ENCODE measurements at regions not wholly inside any gene's neighbourhood (a gene's known extent, or its start where the extent isn't known, plus 50 kb on each side); places are given as distances from the start of the nearest gene placed in this dataset.

GRCh38 chr20:51137461-51137860, 114.6 kb upstream of the KCNG1 start:
- no peaks in the 10 kb centered on the region for H3K36me3 ChIP-seq (ENCODE audit: control insufficient read depth, insufficient read depth, low read length)
- H3K27ac ChIP-seq (ENCODE audit: low read depth, low read length) = no peak overlapping the region
- H3K4me3 ChIP-seq (ENCODE audit: low read length) = no peak overlapping the region
- H3K9me3 ChIP-seq (ENCODE audit: control insufficient read depth, low read length) = no peaks in the 10 kb centered on the region
- TF ChIP-seq CTCF (conservative IDR thresholded peaks at IDR 0.05) = no peak
- no peaks in the 10 kb centered on the region for H3K4me1 ChIP-seq (ENCODE audit: control insufficient read depth, insufficient read depth, low read length)
- Mint-ChIP-seq H3K9me3 (no peaks in the 10 kb centered on the region), H3K27me3 (ENCODE audit: insufficient read depth) (peaks cover 8% of the 10 kb centered on the region), H3K27ac (no peak overlapping the region), H3K4me3 (no peak overlapping the region), H3K36me3 (ENCODE audit: low read depth) (no peaks in the 10 kb centered on the region), H3K4me1 (peaks cover 5% of the 10 kb centered on the region)
- H3K9ac ChIP-seq (ENCODE audit: extremely low read depth, low read length, poor library complexity, severe bottlenecking) = no peak overlapping the region
- DNase-seq = peak; percentile 8
- 95 to 100% methylated on average over 2 to 3 of the region's 3 CpGs for WGBS, 2 experiments (ENCODE audit: insufficient coverage in 1 of 2, insufficient read length in 1 of 2)
- no peaks in the 10 kb centered on the region for H3K27me3 ChIP-seq (ENCODE audit: control insufficient read depth, insufficient read depth, low read length, poor library complexity, severe bottlenecking)

GRCh38 chr20:51135926-51136715, 113.2 kb upstream of the KCNG1 start:
- no peak overlapping the region for H3K27ac Mint-ChIP-seq
- H3K27me3 Mint-ChIP-seq (ENCODE audit: insufficient read depth) = peaks cover 12% of the 10 kb centered on the region
- H3K27ac ChIP-seq (ENCODE audit: low read depth, low read length) = no peak overlapping the region

GRCh38 chr20:51134405-51134804, 111.5 kb upstream of the KCNG1 start:
- Histone ChIP-seq H3K27me3 (ENCODE audit: control insufficient read depth, insufficient read depth, low read length, poor library complexity, severe bottlenecking) (no peaks in the 10 kb centered on the region), H3K4me3 (ENCODE audit: low read length) (no peak overlapping the region), H3K9me3 (ENCODE audit: control insufficient read depth, low read length) (no peaks in the 10 kb centered on the region), H3K4me1 (ENCODE audit: control insufficient read depth, insufficient read depth, low read length) (no peaks in the 10 kb centered on the region), H3K27ac (ENCODE audit: low read depth, low read length) (no peak overlapping the region), H3K36me3 (ENCODE audit: control insufficient read depth, insufficient read depth, low read length) (no peaks in the 10 kb centered on the region), H3K9ac (ENCODE audit: extremely low read depth, low read length, poor library complexity, severe bottlenecking) (no peak overlapping the region)
- Mint-ChIP-seq H3K4me1 (peaks cover 5% of the 10 kb centered on the region), H3K9me3 (no peaks in the 10 kb centered on the region), H3K4me3 (no peak overlapping the region), H3K27me3 (ENCODE audit: insufficient read depth) (peaks cover 13% of the 10 kb centered on the region), H3K27ac (no peak overlapping the region), H3K36me3 (ENCODE audit: low read depth) (no peaks in the 10 kb centered on the region)
- DNase-seq = peak; percentile 23
- TF ChIP-seq CTCF (conservative IDR thresholded peaks at IDR 0.05) = no peak
- WGBS, 2 experiments (ENCODE audit: insufficient coverage in 1 of 2, insufficient read length in 1 of 2) = 63 to 88% methylated on average over 6 of the region's 6 CpGs

More at GRCh38 chr20:51135926-51136715, 113.2 kb upstream of the KCNG1 start:
- H3K9me3 ChIP-seq (ENCODE audit: control insufficient read depth, low read length) = no peaks in the 10 kb centered on the region
- H3K27me3 ChIP-seq (ENCODE audit: control insufficient read depth, insufficient read depth, low read length, poor library complexity, severe bottlenecking) = no peaks in the 10 kb centered on the region
- H3K4me1 Mint-ChIP-seq = peaks cover 5% of the 10 kb centered on the region
- no peaks in the 10 kb centered on the region for H3K36me3 Mint-ChIP-seq (ENCODE audit: low read depth)
- peak; percentile 14 for DNase-seq
- no peaks in the 10 kb centered on the region for H3K4me1 ChIP-seq (ENCODE audit: control insufficient read depth, insufficient read depth, low read length)
- H3K9me3 Mint-ChIP-seq = no peaks in the 10 kb centered on the region
- H3K4me3 Mint-ChIP-seq = no peak overlapping the region
- TF ChIP-seq CTCF (conservative IDR thresholded peaks at IDR 0.05) = no peak
- 85 to 88% methylated on average over 2 to 7 of the region's 7 CpGs for WGBS, 2 experiments (ENCODE audit: insufficient coverage in 1 of 2, insufficient read length in 1 of 2)
- no peaks in the 10 kb centered on the region for H3K36me3 ChIP-seq (ENCODE audit: control insufficient read depth, insufficient read depth, low read length)
- no peak overlapping the region for H3K4me3 ChIP-seq (ENCODE audit: low read length)
- H3K9ac ChIP-seq (ENCODE audit: extremely low read depth, low read length, poor library complexity, severe bottlenecking) = no peak overlapping the region

Measured in endodermal cell (in vitro differentiated cells).